Keratinocyte (primary cell): ENCODE measurements at regions not wholly inside any gene's neighbourhood (a gene's known extent, or its start where the extent isn't known, plus 50 kb on each side); places are given as distances from the start of the nearest gene placed in this dataset.

Experiments
- DNase-seq: peaks from one replicate; pipeline ENCODE4 v3.0.0-alpha.2; 2011; ENCODE audit warnings: low read depth, missing footprints, low spot score
- FAIRE-seq: peaks from 2 replicates; lab custom pipeline; 2011; peaks lifted over from hg19 to GRCh38; lab: Jason Lieb, UNC
- H2AFZ ChIP-seq: 2 replicates; pipeline ENCODE4 v1.6.0; 2012; ENCODE audit warnings: low read length, control low read depth, inconsistent platforms; ENCODE audit not compliant: control insufficient read depth
- H3K27ac ChIP-seq: 2 replicates; pipeline ENCODE4 v1.5.1; 2011; ENCODE audit warnings: low read length; ENCODE audit not compliant: control insufficient read depth, insufficient read depth
- H3K27me3 ChIP-seq: 3 replicates; pipeline ENCODE4 v1.6.0; 2011; ENCODE audit warnings: low read length; ENCODE audit not compliant: control insufficient read depth, insufficient read depth; ENCODE audit errors: extremely low read depth
- H3K36me3 ChIP-seq, 2 experiments: 2 replicates in 1 of 2; 3 replicates in 1 of 2; pipeline ENCODE4 v1.5.1; 2011; ENCODE audit warnings: low read length in 2 of 2, mild to moderate bottlenecking in 1 of 2; ENCODE audit not compliant: control insufficient read depth in 2 of 2, insufficient read depth in 2 of 2; ENCODE audit errors: extremely low read depth in 1 of 2
- H3K4me1 ChIP-seq: 3 replicates; pipeline ENCODE4 v1.5.1; 2011; ENCODE audit warnings: low read length; ENCODE audit not compliant: control insufficient read depth, insufficient read depth; ENCODE audit errors: extremely low read depth
- H3K4me2 ChIP-seq: 3 replicates; pipeline ENCODE4 v1.6.0; 2011; ENCODE audit warnings: low read depth, low read length; ENCODE audit not compliant: control insufficient read depth, insufficient read depth; ENCODE audit errors: extremely low read depth
- H3K4me3 ChIP-seq, 3 experiments: fragments of 200-600 bp in 1 of 3; sonication (generic) in 1 of 3; 2 replicates in 2 of 3; 3 replicates in 1 of 3; pipeline ENCODE4 v1.5.1; 2011 to 2016; ENCODE audit warnings: low read length in 3 of 3, mild to moderate bottlenecking in 3 of 3, control low read depth in 2 of 3, inconsistent platforms in 1 of 3, low read depth in 1 of 3, mixed read lengths in 1 of 3, mixed run types in 1 of 3, moderate library complexity in 1 of 3; ENCODE audit not compliant: control insufficient read depth in 2 of 3, insufficient read depth in 2 of 3; ENCODE audit errors: extremely low read depth in 1 of 3
- H3K79me2 ChIP-seq: 2 replicates; pipeline ENCODE4 v1.6.0; 2012; ENCODE audit warnings: low read length; ENCODE audit not compliant: control insufficient read depth, insufficient read depth
- H3K9ac ChIP-seq: 3 replicates; pipeline ENCODE4 v1.6.0; 2011; ENCODE audit warnings: low read length; ENCODE audit not compliant: control insufficient read depth, insufficient read depth; ENCODE audit errors: extremely low read depth
- H3K9me1 ChIP-seq: 3 replicates; pipeline ENCODE4 v1.6.0; 2011; ENCODE audit warnings: low read length; ENCODE audit not compliant: control insufficient read depth, insufficient read depth; ENCODE audit errors: extremely low read depth
- H3K9me3 ChIP-seq: 2 replicates; pipeline ENCODE4 v1.5.1; 2012; ENCODE audit warnings: low read depth, low read length; ENCODE audit not compliant: control insufficient read depth
- H4K20me1 ChIP-seq: 3 replicates; pipeline ENCODE4 v1.6.0; 2011; ENCODE audit warnings: low read length; ENCODE audit not compliant: control insufficient read depth, insufficient read depth; ENCODE audit errors: extremely low read depth
- CTCF ChIP-seq, 3 experiments: IDR thresholded peaks in 1 of 3; conservative IDR thresholded peaks in 1 of 3; optimal IDR thresholded peaks in 1 of 3; 2 replicates in 2 of 3; 3 replicates in 1 of 3; pipeline versions ENCODE3 to v1.5.1; 2011; ENCODE audit warnings: low read length in 3 of 3, mild to moderate bottlenecking in 3 of 3, moderate library complexity in 2 of 3, control low read depth in 1 of 3, inconsistent platforms in 1 of 3; ENCODE audit not compliant: insufficient read depth in 2 of 3; ENCODE audit errors: extremely low read depth in 1 of 3
- EZH2 ChIP-seq: IDR thresholded peaks from one replicate; pipeline ENCODE4 v1.6.1; 2012; ENCODE audit warnings: inconsistent platforms, mild to moderate bottlenecking, low read length, moderate library complexity
- dilution Hi-C: fragments of 300-500 bp; cut with MboI; formaldehyde crosslinking; loops from one replicate; pipeline ENCODE4 v1.7.0; 2020; ENCODE audit warnings: low sequenced_read_pairs; ENCODE audit not compliant: extremely low pct_ligation_motif_present

GRCh38 chr14:86196471-86196870 is 666.5 kb downstream of the FLRT2 start:
- DNase-seq (no peak), FAIRE-seq (no peak)
- H3K9ac ChIP-seq, result no peak overlapping the region
- H3K79me2 ChIP-seq, result no peaks in the 10 kb centered on the region
- no peaks in the 10 kb centered on the region for H3K9me1 ChIP-seq
- H3K9me3 ChIP-seq, result no peaks in the 10 kb centered on the region
- no peak overlapping the region for H3K4me2 ChIP-seq
- no peaks in the 10 kb centered on the region for H3K4me1 ChIP-seq
- no peak overlapping the region for H2AFZ ChIP-seq
- no peak overlapping the region for H3K4me3 ChIP-seq
- H3K27me3 ChIP-seq, result no peaks in the 10 kb centered on the region
- no peak for TF ChIP-seq EZH2
- TF ChIP-seq CTCF (optimal IDR thresholded peaks at IDR 0.05 in 1 of 3, IDR thresholded peaks at IDR 0.05 in 1 of 3, conservative IDR thresholded peaks at IDR 0.05 in 1 of 3; ENCODE audit: extremely low read depth in 1 of 3, insufficient read depth in 2 of 3, low read length in 3 of 3), result no peak
- H3K27ac ChIP-seq, result no peak overlapping the region
- no peaks in the 10 kb centered on the region for H4K20me1 ChIP-seq
- H3K36me3 ChIP-seq, result no peaks in the 10 kb centered on the region
- dilution Hi-C loops, result no loop called here

GRCh38 chr14:86193756-86194155 is 663.8 kb downstream of the FLRT2 start:
- no peak overlapping the region for H3K27ac ChIP-seq
- no peak overlapping the region for H3K4me3 ChIP-seq
- no peaks in the 10 kb centered on the region for H3K36me3 ChIP-seq
- dilution Hi-C loops, result no loop called here
- FAIRE-seq (no peak), DNase-seq (no peak)
- H3K27me3 ChIP-seq, result no peaks in the 10 kb centered on the region
- no peak overlapping the region for H3K9ac ChIP-seq
- TF ChIP-seq CTCF (optimal IDR thresholded peaks at IDR 0.05 in 1 of 3, IDR thresholded peaks at IDR 0.05 in 1 of 3, conservative IDR thresholded peaks at IDR 0.05 in 1 of 3; ENCODE audit: extremely low read depth in 1 of 3, insufficient read depth in 2 of 3, low read length in 3 of 3), result no peak
- TF ChIP-seq EZH2, result no peak
- H3K79me2 ChIP-seq, result no peaks in the 10 kb centered on the region
- H4K20me1 ChIP-seq, result no peaks in the 10 kb centered on the region
- H3K4me2 ChIP-seq, result no peak overlapping the region
- no peaks in the 10 kb centered on the region for H3K9me1 ChIP-seq
- H2AFZ ChIP-seq, result no peak overlapping the region
- H3K9me3 ChIP-seq, result no peaks in the 10 kb centered on the region
- H3K4me1 ChIP-seq, result no peaks in the 10 kb centered on the region
